Skeletal muscle cell (primary cell): ENCODE measurements at regions not wholly inside any gene's neighbourhood (a gene's known extent, or its start where the extent isn't known, plus 50 kb on each side); places are given as distances from the start of the nearest gene placed in this dataset.
A peak's percentile ranks its signal among the peaks of the same experiment; 100 is the strongest.

ENCODE experiments used
- DNase-seq: peaks from one replicate; pipeline ENCODE4 v3.0.0-alpha.2; 2010; ENCODE audit warnings: low read depth
- H3K4me3 ChIP-seq: 2 replicates; pipeline ENCODE4 v1.5.1; 2011; ENCODE audit warnings: low read depth, mild to moderate bottlenecking, control low read depth, low read length, moderate library complexity

DNA sequence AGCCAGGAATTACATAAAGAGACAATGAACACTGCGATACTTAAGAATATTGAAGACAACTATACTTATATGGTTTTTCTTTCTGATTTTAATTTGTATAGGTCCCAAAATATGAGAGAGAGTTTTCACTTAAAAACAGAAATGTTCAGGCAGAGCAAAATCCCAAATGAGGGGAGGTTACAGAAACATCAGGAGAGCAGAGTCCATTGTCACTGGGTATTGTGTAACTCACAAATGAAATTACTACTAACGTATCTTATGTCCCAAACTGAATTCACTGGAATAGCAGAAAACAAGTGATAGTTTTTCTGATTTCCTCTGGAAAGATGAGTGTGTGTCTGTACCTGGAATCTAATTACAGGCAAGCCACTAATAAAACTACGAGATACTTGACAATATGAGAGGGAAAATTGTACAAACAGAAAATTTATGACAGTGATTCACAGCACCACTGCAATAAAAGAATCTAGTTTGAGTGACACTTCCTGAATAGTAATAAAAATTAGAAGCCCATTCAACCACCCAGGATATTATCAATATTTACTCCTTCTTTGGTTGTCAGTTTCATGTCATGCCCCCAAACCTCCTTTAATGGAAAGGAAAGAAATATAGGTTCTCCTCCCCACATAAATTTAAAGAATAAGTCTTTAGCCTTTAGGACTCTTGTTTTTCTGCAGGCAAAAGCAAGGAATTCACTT, 522.6 kb downstream of the ADGRL2 start:
- no peak for DNase-seq
- no peak overlapping the region for H3K4me3 ChIP-seq

DNA sequence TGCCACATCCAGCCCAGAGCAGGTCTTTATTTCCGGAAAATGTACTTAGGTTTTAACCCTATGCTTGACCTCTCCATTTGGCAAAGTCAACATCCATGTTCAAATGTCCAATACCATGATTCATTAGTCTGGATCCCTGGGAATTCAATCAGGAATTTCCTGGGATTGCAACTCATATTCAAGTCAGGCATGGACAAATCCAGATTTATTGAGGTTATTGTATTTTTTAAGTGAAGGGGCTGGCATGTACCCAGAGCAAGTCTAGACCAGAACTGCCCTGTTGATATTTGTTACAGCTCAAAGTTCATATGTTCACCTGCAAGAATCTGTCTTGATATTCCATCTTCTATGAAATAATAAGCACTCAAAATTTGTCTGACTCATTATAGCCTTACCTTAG, 521.1 kb downstream of the ADGRL2 start:
- DNase-seq: no peak
- no peak overlapping the region for H3K4me3 ChIP-seq

DNA sequence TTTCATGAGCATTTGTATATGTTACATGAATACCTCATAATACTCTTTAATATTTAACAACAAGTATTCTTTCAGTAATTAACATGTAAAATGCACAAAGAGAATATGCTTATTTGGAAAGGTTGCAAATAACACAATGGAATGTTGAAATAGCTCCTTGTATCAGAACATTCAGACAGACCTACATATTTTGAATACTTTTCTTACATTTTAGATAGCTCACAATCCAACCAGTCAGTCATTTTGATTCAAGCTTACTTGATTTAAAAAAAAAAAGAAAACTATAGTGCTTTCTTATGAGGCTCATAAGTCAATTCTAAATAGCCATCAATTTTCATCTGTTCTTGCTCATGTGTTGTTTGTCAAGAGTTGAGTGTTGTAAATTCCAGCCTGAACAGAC, 518.8 kb downstream of the ADGRL2 start:
- DNase-seq: no peak

DNA sequence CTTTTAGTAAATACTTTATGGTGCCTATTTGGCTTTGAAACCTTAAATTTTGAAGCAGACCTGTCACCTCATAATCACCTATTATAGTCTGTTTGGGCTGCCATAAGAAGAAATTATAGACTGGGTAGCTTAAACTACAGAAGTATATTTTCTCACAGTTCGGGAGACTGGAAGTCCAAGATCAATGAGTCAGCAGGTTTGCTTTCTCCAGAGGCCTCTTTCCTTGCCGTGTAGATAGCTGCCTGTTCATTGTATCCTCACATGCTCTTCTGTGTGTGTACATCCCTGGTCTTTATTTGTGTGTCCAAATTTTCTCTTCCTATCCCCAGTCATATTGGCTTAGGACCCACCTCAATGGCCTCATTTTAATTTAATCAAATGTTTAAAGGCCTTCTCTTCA, 518.2 kb downstream of the ADGRL2 start:
- DNase-seq: peak; percentile 36
- H3K4me3 ChIP-seq: no peak overlapping the region

More for the DNA sequence above, 518.8 kb downstream of the ADGRL2 start:
- no peak overlapping the region for H3K4me3 ChIP-seq

DNA sequence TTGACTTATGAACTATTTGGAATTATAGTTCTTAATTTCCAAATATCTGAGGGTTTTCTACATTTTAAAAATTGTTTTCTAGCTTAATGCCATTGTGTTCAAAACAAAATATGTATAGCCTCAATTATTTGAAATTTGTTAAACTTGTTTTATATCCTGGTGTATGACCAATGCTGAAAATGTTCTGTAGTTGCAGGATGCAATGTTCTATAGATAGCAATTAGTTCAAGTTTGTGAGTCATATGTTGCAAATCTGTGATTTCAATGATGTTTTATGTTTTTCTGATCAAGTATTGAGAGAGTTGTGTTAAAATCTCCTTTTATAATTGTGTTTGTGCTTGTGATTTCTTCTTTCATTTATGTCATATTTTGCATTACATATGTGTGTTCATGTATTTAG, 517.5 kb downstream of the ADGRL2 start:
- peak; percentile 33 for DNase-seq
- H3K4me3 ChIP-seq: no peak overlapping the region

DNA sequence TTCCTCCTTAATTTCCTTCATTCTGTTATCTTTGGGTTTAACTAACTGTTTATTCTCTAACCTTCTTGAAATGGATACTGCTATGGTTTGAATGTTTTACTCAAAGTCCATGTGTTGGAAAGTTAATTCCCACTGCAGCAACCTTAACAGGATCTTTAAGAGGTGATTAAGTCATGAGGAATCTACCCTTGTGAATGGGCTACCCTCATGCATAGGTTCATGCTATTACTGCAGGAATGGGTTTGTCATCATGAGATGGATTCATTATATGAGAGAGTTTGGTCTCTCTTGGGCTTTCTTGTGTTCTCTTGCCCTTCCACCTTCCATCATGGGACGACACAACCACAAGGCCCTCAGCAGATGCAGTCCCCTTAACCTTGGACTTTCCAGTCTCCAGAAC, 516.9 kb downstream of the ADGRL2 start:
- H3K4me3 ChIP-seq: no peak overlapping the region
- peak; percentile 62 for DNase-seq

DNA sequence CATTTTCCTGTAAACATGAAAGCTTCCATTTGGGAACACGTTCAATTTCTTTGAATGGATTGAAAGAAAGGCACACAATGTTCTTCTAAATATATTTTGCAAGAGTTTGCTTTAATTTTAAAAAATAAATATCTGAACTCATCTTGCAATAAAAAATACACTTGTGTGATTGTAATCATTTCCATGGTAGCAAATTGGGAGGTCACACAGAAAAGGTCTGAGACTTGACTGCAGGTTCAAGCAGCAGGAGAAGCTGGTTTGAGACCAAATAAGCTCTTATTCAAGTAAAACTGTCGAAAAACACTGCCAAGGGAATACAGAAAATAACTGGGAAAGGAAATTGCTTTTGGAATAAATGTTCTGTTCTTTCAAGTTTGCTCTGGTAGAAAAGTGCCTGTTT, 498.9 kb downstream of the ADGRL2 start:
- H3K4me3 ChIP-seq: no peak overlapping the region
- DNase-seq: no peak

DNA sequence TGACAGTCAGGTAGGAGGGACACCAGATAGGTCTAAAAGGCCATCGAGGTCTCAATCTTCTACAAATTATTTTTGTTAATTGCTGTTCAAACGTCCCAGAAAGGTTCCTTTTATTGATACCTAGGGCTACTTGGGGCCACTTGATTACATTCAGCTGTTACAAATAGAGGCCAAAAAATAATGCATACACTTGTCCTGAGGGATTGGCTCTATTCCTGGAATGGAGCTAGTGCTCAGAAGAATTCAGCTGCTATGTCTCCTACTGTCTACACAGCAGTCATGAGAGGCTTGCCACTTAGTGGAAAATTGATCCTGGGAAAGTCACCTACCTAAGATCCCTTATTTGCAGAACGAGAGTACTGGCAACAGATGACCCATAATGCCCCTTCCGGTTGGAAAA, 498.3 kb downstream of the ADGRL2 start:
- DNase-seq: no peak

DNA sequence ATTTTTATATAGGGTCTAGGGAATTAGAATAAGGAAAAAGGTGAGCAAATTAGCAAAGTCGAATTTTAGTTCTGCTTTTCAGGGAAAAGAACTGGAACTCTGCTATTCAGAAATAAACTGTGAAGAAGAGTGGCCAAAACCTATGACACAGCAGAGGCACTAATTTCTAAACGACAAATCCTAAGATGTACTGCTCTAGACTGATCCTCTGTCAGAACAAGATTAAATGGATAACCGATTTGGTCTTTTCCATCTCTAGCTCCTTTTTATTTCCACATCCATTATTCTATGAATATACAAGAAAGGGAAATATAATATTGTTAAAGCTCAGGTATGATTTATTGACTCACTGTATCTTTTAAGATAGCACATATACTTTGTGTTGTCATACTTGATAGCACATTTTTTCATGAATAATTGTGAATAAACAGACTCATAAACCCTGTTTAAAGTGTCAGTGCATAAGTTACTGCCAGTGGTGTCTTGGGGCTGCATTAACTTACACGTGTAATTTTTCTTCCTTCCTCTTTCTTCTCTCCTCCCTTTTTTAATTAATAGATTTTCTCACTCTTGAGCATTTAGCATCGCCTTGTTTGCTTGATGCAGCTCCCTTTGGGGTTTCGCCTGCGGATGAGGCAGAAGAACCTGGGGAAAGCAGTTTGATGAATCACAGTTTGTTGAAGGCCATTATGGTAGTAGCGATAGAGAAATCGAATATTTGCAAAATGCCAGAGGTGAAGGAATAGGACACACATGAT, 496.6 kb downstream of the ADGRL2 start:
- no peak overlapping the region for H3K4me3 ChIP-seq
- DNase-seq: no peak

More for the DNA sequence above, 498.3 kb downstream of the ADGRL2 start:
- no peak overlapping the region for H3K4me3 ChIP-seq

DNA sequence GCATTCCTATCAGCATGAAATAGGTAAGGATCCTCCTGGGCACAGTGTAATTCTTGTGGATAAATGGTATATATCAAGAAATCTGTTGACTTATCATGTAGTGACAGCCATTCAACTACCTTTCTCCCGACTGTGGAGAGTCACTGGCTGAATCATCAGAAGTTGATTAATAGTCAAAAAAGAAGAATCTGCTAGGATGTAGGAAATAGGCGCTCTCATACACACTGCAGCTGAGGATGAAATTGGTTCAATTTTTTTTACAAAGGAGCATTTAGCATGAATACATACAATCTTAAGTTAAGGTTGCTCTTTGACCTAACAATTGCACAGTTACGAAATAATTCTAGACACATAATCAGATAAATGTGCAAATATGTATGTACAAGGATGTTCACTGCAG, 486.8 kb downstream of the ADGRL2 start:
- DNase-seq: no peak

DNA sequence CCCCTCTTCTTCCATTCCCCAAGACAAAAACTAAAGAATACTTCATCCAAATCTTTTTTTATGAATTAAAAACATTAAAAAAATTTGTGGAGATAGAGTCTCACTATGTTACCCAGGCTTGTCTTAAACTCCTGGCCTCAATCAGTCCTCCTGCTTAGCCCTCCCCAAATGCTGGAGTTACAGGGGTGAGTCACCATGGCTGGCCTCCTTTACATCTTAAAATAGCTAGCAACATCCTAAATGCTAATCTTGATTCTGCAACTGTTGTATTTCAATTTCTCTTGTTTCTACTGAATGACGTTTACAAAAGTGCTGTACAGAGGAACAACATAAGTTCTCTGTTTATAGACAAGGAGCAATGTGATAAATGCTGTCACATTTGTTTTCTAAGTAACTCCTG, 483.5 kb downstream of the ADGRL2 start:
- no peak for DNase-seq
- no peak overlapping the region for H3K4me3 ChIP-seq

More for the DNA sequence above, 486.8 kb downstream of the ADGRL2 start:
- no peak overlapping the region for H3K4me3 ChIP-seq

DNA sequence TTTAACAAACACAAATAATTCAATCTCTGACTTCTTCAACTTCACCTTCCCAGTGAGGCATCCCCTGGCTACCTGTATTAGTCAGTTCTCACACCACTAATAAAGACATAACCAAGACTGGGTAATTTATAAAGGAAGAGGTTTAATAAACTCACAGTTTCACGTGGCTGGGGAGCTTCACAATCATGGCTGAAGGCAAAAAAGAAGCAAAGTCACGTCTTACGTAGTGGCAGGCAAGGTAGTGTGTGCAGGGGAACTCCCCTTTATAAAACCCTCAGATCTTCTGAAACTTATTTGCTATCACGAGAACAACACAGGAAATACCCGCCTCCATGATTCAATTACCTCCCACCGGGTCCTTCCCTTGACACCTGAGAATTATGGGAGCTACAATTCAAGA, 478.5 kb downstream of the ADGRL2 start:
- no peak overlapping the region for H3K4me3 ChIP-seq
- DNase-seq: no peak

DNA sequence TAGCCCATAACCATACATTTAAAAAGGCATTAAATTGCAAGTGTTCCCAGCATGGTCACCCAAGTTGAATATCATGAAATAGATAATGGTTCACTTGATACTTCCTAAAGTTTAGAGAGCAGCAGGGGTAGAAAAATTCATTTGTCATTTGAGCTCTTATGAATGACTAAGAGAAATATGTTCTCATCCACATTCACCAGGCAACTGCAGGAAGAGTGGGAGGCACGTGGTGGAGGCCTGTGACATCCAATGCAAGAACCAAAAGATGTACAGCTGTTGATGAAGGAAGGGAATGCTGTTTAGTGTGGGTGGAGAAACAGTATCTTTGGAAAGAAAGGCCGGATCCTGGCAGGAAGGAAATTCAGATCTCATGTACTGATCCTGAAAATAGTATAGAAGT, 473.1 kb downstream of the ADGRL2 start:
- DNase-seq: peak; percentile 56
- no peak overlapping the region for H3K4me3 ChIP-seq

DNA sequence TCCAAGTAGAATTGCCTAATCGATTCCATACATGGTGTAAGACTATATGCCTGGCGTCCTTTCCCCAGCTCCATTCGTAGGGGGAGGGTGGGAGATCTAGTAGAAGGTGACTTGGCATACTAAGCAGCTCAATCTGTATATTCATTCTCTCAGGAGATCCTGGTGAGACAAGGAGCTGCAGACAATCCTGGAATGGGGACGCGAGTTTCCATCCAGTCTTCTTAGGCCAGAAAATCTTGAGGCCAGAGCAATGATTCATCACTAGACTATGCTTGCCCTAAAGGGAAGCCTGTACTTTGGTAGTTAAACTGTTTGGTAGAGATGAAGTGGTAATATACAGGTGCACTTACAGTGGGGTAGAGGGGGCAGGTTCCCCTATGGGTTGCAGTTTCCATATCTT, 468.7 kb downstream of the ADGRL2 start:
- peak; percentile 72 for DNase-seq
- H3K4me3 ChIP-seq: no peak overlapping the region

DNA sequence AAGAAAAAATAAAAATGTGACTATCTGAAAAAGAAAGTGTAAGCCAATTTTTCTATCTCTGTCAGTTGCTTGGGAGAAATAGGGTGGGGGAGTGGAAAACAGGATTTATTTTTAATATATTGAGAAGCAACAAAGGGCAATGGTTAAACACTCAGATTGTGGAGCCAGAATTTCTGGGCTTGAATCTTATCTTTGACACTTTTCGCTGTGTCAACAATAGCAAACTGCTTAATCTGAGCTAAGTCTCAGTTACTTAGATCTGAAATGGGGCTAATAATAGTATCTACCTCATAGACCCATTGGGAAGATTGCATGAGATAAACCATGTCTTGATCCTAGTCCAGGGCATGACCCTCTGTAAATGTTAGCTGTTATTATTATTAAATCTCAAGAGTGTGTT, 468.1 kb downstream of the ADGRL2 start:
- no peak for DNase-seq
- no peak overlapping the region for H3K4me3 ChIP-seq

DNA sequence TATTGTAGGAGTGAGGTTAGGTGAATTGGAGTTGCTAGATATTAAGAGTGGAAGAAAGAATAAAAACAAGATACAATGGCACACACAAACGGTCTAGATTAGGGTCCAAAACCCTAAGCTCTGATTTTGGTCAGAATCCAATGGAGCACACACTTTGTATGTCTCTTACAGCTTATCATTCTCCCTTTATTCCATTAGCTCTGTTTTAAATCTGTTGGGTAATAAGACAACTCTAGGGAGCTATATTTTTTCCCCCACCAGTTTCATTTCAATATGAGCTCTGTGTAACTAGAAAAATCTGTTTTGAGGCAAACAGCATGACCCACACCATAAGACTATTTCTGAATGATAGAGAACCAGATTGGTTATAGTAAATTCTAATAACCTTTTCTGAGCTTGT, 465.6 kb downstream of the ADGRL2 start:
- DNase-seq: no peak

DNA sequence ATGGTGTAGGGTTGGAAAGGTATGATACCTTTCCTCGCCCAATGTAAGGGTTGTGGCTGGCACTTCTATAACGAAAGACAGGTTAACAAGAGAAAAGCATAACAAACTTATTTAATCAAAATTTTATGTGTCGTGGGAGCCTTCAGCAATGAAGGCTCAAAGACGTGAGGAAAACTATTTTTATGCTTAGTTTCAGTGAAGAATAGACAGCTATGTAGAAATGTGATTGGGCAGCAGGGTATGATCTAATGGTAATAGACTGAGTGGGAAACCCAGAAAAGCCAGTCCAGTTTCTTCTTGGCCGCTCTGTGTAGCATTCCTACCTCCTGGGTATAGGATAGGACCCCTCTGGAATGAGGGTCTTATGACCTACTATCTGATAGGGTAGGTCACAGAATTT, 464.7 kb downstream of the ADGRL2 start:
- no peak for DNase-seq
- no peak overlapping the region for H3K4me3 ChIP-seq

More for the DNA sequence above, 465.6 kb downstream of the ADGRL2 start:
- H3K4me3 ChIP-seq: no peak overlapping the region

DNA sequence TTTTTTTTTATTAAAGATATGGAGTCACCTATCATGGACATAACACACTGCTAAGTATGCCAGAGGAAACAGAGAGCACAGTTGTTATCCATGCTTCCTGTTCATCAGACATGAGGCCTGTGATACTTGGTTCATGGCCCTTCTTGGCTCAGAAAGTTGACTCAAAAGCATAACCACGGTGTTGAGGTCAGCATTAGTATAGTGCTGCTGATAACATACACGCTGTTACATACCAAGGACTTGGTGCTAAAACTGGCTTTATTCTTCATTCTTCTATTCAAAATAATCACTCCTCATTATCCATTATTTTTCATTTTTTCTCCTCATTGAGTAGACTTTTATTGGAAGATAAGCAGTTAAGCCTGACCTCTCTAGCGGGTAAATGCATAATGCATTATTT, 464.1 kb downstream of the ADGRL2 start:
- DNase-seq: no peak
- no peak overlapping the region for H3K4me3 ChIP-seq

DNA sequence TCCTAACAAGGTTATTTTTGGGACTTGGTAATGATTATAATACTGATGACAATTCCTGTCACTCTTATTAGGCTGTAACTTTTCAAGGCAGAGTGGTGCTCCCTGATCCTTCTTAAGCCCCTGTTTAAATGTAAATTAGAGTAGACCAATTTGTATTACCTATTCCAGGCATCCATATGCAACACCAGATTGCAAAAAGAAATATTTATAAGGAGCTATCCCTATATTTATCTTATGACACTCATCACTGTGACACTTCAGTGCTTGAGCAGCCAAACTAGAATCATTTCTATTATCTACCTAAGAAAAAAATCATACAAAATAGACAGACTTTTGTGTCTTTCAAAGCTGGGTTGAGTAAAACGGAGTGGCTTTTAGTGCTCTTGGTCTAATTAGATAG, 462.7 kb downstream of the ADGRL2 start:
- DNase-seq: no peak
- H3K4me3 ChIP-seq: no peak overlapping the region

DNA sequence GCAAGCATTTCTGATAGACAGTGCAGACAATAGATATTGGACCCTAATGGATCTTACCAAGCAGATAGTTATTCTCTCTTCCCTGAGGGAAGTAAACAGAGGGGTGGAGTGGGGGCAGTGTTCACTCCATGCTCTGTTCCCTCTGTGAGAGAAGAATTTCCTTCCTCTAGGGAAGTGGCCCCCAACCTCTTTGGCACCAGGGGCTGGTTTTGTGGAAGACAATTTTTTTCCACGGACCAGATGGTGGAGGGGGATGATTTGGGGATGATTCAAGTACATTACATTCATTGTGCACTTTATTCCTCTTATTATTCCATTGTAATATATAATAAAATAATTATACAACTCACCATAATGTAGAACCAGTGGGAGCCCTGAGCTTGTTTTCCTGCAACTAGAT, 459.9 kb downstream of the ADGRL2 start:
- DNase-seq: no peak
- no peak overlapping the region for H3K4me3 ChIP-seq

DNA sequence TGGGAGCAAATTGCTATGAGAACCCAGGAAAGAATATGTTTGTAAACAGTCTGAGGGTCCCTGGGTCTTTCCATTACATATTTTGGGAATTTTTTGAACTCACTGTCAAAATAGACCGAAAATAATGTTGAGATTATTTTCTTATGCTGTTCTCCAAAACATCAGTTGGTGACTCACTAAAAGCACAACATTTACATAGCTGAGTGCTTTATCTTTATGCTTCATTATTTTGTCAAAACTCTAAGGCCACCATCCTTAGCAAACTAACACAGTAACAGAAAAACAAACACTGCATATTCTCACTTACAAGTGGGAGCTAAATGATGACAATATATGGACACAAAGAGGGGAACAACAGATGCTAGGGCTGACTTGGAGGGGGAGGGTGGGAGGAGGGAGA, 459.3 kb downstream of the ADGRL2 start:
- no peak for DNase-seq
- H3K4me3 ChIP-seq: no peak overlapping the region
